ENCODE measurements at regions not wholly inside any gene's neighbourhood (a gene's known extent, or its start where the extent isn't known, plus 50 kb on each side); places are given as distances from the start of the nearest gene placed in this dataset.

GRCh38 chr2:101624706-101625332, 72.7 kb upstream of the MAP4K4 start:
- H3K9me3 ChIP-seq (ENCODE audit: insufficient read depth, low read depth, low read length) = no peaks in the 10 kb centered on the region
- no peaks in the 10 kb centered on the region for H3K4me1 ChIP-seq (ENCODE audit: insufficient read depth, low read length)
- H3K9ac ChIP-seq (ENCODE audit: low read depth, low read length) = no peak overlapping the region
- 76% methylated on average over 14 of the region's 14 CpGs for WGBS
- H3K27ac ChIP-seq (ENCODE audit: low read depth, low read length) = no peak overlapping the region
- no peak overlapping the region for H3K4me3 ChIP-seq (ENCODE audit: low read length)
- no peaks in the 10 kb centered on the region for H3K36me3 ChIP-seq (ENCODE audit: insufficient read depth, low read length)
- H3K27me3 ChIP-seq (ENCODE audit: insufficient read depth, low read length) = no peaks in the 10 kb centered on the region

- H3K36me3 ChIP-seq (ENCODE audit: insufficient read depth, low read length) = no peaks in the 10 kb centered on the region
- H3K27me3 ChIP-seq (ENCODE audit: insufficient read depth, low read length) = no peaks in the 10 kb centered on the region
- H3K4me3 ChIP-seq (ENCODE audit: low read length) = no peak overlapping the region
- no peak overlapping the region for H3K27ac ChIP-seq (ENCODE audit: low read depth, low read length)
- 0 out of 2 replicates have a peak, but pooled peaks cover under 1% of the 10 kb centered on the region for H3K4me1 ChIP-seq (ENCODE audit: insufficient read depth, low read length)
- WGBS = 93% methylated on average over 5 of the region's 5 CpGs
- H3K9me3 ChIP-seq (ENCODE audit: insufficient read depth, low read depth, low read length) = no peaks in the 10 kb centered on the region
- H3K9ac ChIP-seq (ENCODE audit: low read depth, low read length) = no peak overlapping the region
Measured at GRCh38 chr2:101623031-101623521, 74.4 kb upstream of the MAP4K4 start.

- H3K4me3 ChIP-seq (ENCODE audit: low read length) = no peak overlapping the region
- 80% methylated on average over 15 of the region's 16 CpGs for WGBS
- H3K9ac ChIP-seq (ENCODE audit: low read depth, low read length) = no peak overlapping the region
Measured at GRCh38 chr2:101622210-101623030, 75.1 kb upstream of the MAP4K4 start.

GRCh38 chr2:101619191-101619591, 78.3 kb upstream of the MAP4K4 start:
- no peaks in the 10 kb centered on the region for H3K27me3 ChIP-seq (ENCODE audit: insufficient read depth, low read length)
- no peaks in the 10 kb centered on the region for H3K36me3 ChIP-seq (ENCODE audit: insufficient read depth, low read length)
- H3K9me3 ChIP-seq (ENCODE audit: insufficient read depth, low read depth, low read length) = no peaks in the 10 kb centered on the region
- H3K9ac ChIP-seq (ENCODE audit: low read depth, low read length) = no peak overlapping the region
- 91% methylated on average over 10 of the region's 10 CpGs for WGBS
- H3K27ac ChIP-seq (ENCODE audit: low read depth, low read length) = no peak overlapping the region
- peaks cover 9% of the 10 kb centered on the region for H3K4me1 ChIP-seq (ENCODE audit: insufficient read depth, low read length)
- H3K4me3 ChIP-seq (ENCODE audit: low read length) = no peak overlapping the region

More at GRCh38 chr2:101622210-101623030, 75.1 kb upstream of the MAP4K4 start:
- no peak overlapping the region for H3K27ac ChIP-seq (ENCODE audit: low read depth, low read length)
- H3K27me3 ChIP-seq (ENCODE audit: insufficient read depth, low read length) = no peaks in the 10 kb centered on the region
- no peaks in the 10 kb centered on the region for H3K36me3 ChIP-seq (ENCODE audit: insufficient read depth, low read length)
- peaks cover 7% of the 10 kb centered on the region for H3K4me1 ChIP-seq (ENCODE audit: insufficient read depth, low read length)
- H3K9me3 ChIP-seq (ENCODE audit: insufficient read depth, low read depth, low read length) = no peaks in the 10 kb centered on the region

- no peak overlapping the region for H3K27ac ChIP-seq (ENCODE audit: low read depth, low read length)
- H3K4me1 ChIP-seq (ENCODE audit: insufficient read depth, low read length) = peaks cover 9% of the 10 kb centered on the region
- WGBS = 65% methylated on average over 8 of the region's 8 CpGs
- no peaks in the 10 kb centered on the region for H3K27me3 ChIP-seq (ENCODE audit: insufficient read depth, low read length)
- no peak overlapping the region for H3K9ac ChIP-seq (ENCODE audit: low read depth, low read length)
- no peaks in the 10 kb centered on the region for H3K36me3 ChIP-seq (ENCODE audit: insufficient read depth, low read length)
- H3K4me3 ChIP-seq (ENCODE audit: low read length) = no peak overlapping the region
- H3K9me3 ChIP-seq (ENCODE audit: insufficient read depth, low read depth, low read length) = no peaks in the 10 kb centered on the region
Measured at GRCh38 chr2:101617796-101618195, 79.7 kb upstream of the MAP4K4 start.

- H3K4me3 ChIP-seq (ENCODE audit: low read length) = no peak overlapping the region
- H3K9ac ChIP-seq (ENCODE audit: low read depth, low read length) = no peak overlapping the region
- peaks cover 9% of the 10 kb centered on the region for H3K4me1 ChIP-seq (ENCODE audit: insufficient read depth, low read length)
- H3K36me3 ChIP-seq (ENCODE audit: insufficient read depth, low read length) = no peaks in the 10 kb centered on the region
- H3K27me3 ChIP-seq (ENCODE audit: insufficient read depth, low read length) = no peaks in the 10 kb centered on the region
- H3K9me3 ChIP-seq (ENCODE audit: insufficient read depth, low read depth, low read length) = no peaks in the 10 kb centered on the region
- 78% methylated on average over 8 of the region's 8 CpGs for WGBS
- H3K27ac ChIP-seq (ENCODE audit: low read depth, low read length) = no peak overlapping the region
Measured at GRCh38 chr2:101617188-101617587, 80.3 kb upstream of the MAP4K4 start.

GRCh38 chr2:101614127-101614759, 83.3 kb upstream of the MAP4K4 start:
- Histone ChIP-seq H3K36me3 (ENCODE audit: insufficient read depth, low read length) (no peaks in the 10 kb centered on the region), H3K9ac (ENCODE audit: low read depth, low read length) (no peak overlapping the region), H3K4me3 (ENCODE audit: low read length) (no peak overlapping the region), H3K27me3 (ENCODE audit: insufficient read depth, low read length) (no peaks in the 10 kb centered on the region), H3K9me3 (ENCODE audit: insufficient read depth, low read depth, low read length) (no peaks in the 10 kb centered on the region), H3K4me1 (ENCODE audit: insufficient read depth, low read length) (peaks cover 12% of the 10 kb centered on the region), H3K27ac (ENCODE audit: low read depth, low read length) (no peak overlapping the region)
- 93% methylated on average over 5 of the region's 5 CpGs for WGBS

GRCh38 chr2:101613056-101613704, 84.3 kb upstream of the MAP4K4 start:
- no peaks in the 10 kb centered on the region for H3K36me3 ChIP-seq (ENCODE audit: insufficient read depth, low read length)
- H3K4me1 ChIP-seq (ENCODE audit: insufficient read depth, low read length) = peaks cover 12% of the 10 kb centered on the region
- H3K27ac ChIP-seq (ENCODE audit: low read depth, low read length) = no peak overlapping the region
- H3K9me3 ChIP-seq (ENCODE audit: insufficient read depth, low read depth, low read length) = no peaks in the 10 kb centered on the region
- H3K9ac ChIP-seq (ENCODE audit: low read depth, low read length) = no peak overlapping the region
- 89% methylated on average over 14 of the region's 15 CpGs for WGBS
- no peak overlapping the region for H3K4me3 ChIP-seq (ENCODE audit: low read length)
- H3K27me3 ChIP-seq (ENCODE audit: insufficient read depth, low read length) = no peaks in the 10 kb centered on the region

- 91% methylated on average over 3 of the region's 3 CpGs for WGBS
- no peak overlapping the region for H3K4me3 ChIP-seq (ENCODE audit: low read length)
Measured at GRCh38 chr2:101612019-101612418, 85.5 kb upstream of the MAP4K4 start.

GRCh38 chr2:101610750-101611315, 86.7 kb upstream of the MAP4K4 start:
- Histone ChIP-seq H3K9ac (ENCODE audit: low read depth, low read length) (no peak overlapping the region), H3K27me3 (ENCODE audit: insufficient read depth, low read length) (no peaks in the 10 kb centered on the region), H3K4me1 (ENCODE audit: insufficient read depth, low read length) (0 out of 2 replicates have a peak, but pooled peaks cover 3% of the 10 kb centered on the region), H3K9me3 (ENCODE audit: insufficient read depth, low read depth, low read length) (no peaks in the 10 kb centered on the region), H3K4me3 (ENCODE audit: low read length) (no peak overlapping the region), H3K27ac (ENCODE audit: low read depth, low read length) (no peak overlapping the region), H3K36me3 (ENCODE audit: insufficient read depth, low read length) (no peaks in the 10 kb centered on the region)
- WGBS = 96% methylated on average over 2 of the region's 3 CpGs

More at GRCh38 chr2:101612019-101612418, 85.5 kb upstream of the MAP4K4 start:
- Histone ChIP-seq H3K27ac (ENCODE audit: low read depth, low read length) (no peak overlapping the region), H3K27me3 (ENCODE audit: insufficient read depth, low read length) (no peaks in the 10 kb centered on the region), H3K36me3 (ENCODE audit: insufficient read depth, low read length) (no peaks in the 10 kb centered on the region), H3K9ac (ENCODE audit: low read depth, low read length) (no peak overlapping the region), H3K4me1 (ENCODE audit: insufficient read depth, low read length) (0 out of 2 replicates have a peak, but pooled peaks cover 3% of the 10 kb centered on the region), H3K9me3 (ENCODE audit: insufficient read depth, low read depth, low read length) (no peaks in the 10 kb centered on the region)

All from HUES64 (cell line).